NCI-H526 (cell line): ENCODE measurements at regions not wholly inside any gene's neighbourhood (a gene's known extent, or its start where the extent isn't known, plus 50 kb on each side); places are given as distances from the start of the nearest gene placed in this dataset.
"Not testable (repeated sequence)": the region's sequence is repeated elsewhere in the genome, so short reads cannot be mapped to it uniquely, and the experiment has no call there.

Experiments
- DNase-seq, 2 experiments: peaks; one replicate each; lab custom pipeline; 2025; lab: John Stamatoyannopoulos, UW

DNA sequence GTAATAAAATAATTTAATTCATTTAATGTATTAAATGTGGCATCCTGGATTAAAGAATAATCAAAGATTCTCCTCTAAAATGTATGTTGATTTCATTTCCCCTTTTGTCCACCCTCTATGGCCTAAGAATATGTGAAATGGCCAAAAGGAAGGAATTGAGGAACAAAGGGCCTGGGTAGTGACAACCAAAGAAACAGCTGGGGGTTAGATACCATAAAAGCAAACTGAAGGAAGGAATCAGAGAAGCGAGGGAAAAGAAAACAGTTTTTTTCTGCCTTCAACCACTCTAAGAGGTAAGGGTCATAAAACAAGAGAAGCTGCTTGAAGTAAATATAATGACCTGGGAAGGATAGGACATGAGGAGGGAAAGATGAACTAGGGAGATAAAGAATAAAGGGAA lies 139.3 kb downstream of the FAM76B start:
- DNase-seq, result no peak

DNA sequence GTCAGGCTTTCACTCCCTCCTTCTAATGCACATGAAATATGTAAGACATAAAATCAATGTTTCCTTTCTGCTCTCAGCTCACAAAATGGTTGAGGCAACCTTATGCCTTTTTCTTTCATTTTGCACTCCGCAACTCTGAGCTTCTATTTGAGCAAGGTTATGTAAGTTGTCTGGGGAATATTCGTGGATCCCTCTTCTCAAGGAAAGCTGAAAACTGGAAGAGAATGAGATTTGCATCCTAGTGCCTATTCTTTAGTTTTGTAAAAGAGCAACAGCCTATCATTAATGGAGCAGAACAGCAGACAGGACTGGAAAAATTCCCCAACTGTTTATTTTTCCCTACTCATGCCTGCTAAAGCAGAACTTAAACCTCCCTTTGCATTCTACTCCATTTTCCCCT lies 141.7 kb downstream of the FAM76B start:
- no peak for DNase-seq

DNA sequence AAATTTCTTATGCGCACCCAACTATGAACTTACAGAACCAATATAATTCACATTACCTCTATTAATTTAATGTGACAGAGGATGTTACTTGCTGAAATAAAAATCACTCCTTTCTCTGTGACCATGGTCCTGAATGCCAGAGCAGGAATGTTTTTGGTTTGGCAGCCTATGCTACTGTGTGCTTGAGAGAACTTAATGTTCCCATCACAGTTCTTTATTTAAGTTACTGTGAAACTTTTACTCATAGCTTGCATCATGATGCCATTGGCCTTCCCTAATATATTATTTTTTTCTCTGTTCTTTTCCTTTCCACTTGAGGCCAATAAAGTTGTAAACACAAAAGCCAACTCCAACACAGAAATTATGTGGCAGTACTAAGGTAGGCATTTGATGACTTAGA lies 142.2 kb downstream of the FAM76B start:
- DNase-seq, result no peak

DNA sequence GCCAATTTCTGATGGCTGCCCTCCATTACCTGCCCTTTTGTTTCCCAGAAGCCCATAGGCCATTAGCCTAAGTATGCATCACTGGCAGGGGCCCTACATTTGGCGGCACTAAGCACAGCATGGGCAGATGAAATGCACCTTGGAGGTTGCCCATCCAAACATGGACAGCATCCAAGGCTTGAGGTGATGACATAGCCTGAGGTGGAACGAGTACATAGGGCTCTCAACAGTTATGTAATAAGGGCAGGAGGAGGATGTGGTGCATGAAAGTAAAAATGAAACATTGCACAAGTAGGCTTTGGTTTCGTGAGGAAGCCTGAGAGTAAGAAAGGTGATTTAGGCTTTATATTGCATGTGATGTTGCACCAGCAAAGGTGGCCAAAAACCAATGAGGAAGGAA lies 148.1 kb downstream of the FAM76B start:
- no peak for DNase-seq

DNA sequence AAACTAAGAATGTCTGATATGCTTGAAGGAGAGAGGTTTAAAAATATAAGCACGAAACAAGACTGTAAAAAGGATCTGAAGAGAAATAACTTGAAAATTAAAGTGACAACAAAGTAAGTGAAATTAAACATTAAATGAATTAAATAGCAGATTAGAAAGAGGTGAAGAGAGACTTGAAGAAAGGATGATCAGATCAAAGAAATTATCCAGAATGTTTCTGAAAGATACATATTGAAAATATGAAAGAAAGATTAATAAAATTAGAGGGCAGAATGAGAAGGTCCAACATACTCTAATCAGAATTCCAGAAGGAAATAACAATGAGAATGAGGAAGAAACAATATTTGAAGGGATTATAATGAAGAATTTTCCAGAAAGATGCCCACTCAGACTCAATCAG lies 151.1 kb downstream of the FAM76B start:
- DNase-seq, result no peak

DNA sequence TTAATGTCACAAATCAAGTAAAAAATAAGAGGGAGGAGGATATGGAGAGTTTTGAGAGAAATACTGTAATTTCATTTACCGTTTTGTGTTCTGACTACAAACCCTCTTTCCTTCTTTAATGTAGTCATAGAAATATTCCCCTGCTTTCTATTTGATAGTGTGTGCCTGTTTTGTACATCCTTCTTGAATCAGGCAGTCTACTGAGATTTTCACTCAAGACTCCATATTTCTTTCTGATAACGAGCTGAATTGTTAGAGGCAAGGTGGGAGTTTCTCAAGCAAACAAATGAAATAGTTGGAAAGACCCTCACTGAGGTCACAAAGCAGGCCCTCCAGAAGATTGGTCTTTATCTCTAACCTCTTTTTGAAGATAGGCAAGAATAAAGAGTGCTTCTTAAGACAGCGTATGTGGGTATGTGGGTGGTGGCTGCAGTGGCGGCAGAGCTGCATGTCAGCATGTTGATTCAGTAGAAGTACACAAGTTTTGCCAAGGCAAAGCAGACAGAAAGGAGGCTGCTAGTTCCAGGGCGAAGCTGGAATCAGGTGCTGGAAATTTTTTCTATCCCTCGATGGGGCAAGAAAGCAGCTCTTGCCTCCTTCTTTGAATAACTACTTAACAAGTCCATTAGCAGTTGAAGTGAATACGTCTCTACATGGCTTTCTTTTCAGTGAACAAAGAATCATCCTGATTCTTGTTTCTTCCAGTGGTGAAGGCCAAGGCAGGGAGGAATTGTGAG lies 164.2 kb downstream of the FAM76B start:
- no peak for DNase-seq

DNA sequence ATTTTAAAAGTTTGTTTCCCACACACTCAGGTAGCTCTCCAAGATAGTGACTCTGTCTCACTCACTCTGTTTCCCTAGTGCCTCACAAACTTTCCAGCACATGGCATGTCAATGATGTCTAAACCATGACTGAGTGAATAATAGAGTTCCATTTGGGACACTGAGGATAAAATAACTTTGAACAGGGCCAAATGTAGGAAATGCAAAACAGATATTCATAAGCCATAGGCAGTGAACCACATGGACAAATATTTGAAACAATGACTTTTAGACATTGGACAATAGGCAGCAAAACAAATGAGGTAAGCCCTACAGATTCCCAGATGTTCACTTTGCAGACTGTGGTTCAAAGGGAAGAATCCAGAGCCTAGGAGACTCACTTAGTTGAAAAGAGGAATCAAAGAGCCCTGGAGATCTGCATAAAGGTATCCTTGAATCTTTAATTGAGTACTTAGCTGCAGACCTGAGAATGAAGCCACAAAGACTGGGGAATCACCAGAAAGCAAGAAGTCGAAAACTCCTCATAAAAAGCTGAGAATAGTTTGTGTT lies 173.3 kb downstream of the FAM76B start:
- no peak for DNase-seq

DNA sequence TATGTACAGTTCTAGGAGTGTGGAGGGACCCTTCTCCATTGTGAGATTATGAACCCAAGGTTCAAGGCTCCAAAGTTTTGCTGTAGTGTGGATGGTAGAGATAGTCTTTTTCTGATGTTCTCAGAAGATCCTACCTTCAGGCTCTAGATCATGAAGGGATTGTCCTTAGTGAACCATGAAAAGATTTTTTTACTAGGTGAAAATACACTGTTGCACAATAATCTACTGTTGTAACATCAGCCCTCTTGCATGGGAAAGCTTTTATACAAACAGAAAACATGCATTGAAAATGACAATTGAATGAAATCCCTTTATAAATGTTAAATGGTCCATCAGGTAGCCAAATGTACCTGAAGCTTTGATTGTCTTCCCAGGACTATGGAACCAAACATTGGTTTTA lies 177.8 kb downstream of the FAM76B start:
- no peak for DNase-seq

DNA sequence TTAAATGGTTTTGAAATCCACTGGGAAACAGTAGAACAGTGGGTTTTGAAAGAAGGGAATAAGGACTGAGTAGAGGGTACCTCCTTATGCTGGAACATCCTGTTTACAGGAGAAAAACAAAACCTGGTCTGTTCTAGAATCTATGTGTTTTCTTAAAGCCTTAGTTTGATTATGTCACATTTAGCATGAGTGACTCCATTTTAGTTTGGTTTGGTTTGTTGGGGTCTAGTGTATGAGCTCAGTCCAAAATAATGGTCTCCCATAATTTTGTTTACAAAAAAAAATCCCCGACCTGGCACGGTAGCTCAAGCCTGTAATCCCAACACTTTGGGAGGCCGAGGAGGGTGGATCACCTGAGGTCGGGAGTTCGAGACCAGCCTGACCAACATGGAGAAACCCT lies 179.4 kb downstream of the FAM76B start:
- not testable (repeated sequence) for DNase-seq

DNA sequence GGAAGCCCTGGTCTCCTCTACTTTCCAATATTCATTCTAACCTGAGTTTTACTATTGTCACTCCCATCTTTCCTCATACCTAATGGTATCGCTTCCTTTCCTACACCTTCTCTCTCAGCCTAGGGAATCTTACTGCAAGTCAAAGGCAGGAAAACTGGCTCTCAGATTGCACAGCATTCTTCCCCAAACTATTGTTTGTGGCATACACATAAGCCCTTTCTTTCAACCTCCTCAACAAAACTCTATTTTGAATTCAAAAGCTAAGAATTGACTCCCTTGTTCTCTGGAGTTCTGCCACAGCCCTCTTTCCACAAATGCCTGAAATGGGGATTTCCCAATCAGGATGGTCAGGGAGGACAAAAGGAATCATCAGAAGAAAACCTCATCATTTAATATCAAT lies 181.5 kb downstream of the FAM76B start:
- no peak for DNase-seq

DNA sequence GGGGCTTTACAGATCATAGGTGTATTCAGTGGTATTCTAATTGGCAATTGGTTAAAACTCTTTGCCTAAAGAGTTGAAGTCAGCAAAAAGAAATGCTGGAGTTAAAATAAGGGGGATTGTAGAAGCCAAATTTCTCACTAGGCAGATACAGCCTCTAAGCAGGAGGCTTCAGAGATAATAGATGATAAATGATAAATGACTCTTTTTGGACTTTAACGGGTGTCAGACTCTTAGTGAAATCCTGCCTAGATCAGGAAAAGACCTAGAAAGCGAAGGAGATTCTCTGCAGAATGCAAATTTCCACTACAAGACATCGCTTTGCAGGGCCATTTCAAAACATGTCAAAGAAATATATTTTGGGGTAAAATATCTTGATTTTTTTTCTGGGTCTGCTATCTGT lies 182.8 kb downstream of the FAM76B start:
- DNase-seq, result no peak

DNA sequence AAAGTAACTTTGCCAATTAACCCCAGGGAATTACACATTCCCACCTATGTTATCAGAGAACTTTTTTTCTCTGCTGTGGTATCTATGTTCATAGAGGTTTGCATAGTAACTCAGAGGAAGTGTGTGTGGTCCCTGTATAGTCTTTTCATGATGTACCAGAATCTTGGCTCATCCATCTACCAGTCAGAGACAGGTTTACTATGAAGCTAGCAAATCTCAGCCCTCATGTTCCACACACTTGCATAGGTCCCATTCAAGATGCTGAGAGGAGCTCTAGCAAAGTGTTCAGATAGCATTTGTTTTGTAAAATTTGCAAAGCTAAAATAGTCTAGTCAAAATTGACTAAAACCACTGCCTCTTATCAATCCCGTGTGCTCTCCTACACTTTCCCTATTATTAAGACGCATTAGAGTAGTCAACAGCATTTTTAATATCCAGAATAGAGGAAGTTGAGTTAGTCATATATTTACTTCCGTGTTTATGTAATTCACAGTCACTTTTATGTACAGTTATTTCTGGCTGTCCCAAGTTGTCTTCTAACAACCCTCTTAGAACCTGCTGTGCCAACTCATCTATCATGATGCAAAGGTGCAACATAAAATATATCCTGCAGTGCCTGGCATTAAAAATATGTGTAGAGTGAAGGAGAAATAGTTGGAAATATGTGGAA lies 184.2 kb downstream of the FAM76B start:
- no peak for DNase-seq

DNA sequence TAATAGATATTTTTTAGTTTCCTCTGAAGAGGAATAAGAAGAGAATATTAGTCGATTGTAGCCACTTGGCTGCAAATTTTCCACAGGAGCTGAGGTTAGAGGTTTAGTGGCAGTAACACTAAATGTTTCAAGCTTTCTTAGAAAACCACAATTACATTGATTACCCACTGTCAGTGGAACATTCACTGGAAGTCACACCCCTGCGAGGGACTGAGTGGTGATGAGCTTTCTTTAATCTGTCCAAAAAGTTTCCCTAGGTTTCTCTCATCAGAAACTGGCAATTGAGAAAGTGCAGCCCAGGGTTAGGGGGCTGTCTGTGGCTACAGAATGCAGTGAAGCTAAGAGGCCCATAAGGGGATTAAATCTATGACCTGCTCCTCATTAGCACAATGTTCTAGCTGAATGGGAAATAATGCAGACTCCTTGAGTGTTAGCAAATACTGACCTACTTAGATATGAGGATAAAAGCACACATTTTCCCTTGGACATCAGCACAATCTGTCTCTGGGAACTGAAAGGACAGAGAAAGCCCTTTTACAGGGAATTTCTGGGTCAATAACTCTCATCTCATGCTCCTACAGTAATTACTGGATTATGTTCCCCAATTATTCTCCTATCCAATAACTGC lies 189.5 kb downstream of the FAM76B start:
- no peak for DNase-seq

DNA sequence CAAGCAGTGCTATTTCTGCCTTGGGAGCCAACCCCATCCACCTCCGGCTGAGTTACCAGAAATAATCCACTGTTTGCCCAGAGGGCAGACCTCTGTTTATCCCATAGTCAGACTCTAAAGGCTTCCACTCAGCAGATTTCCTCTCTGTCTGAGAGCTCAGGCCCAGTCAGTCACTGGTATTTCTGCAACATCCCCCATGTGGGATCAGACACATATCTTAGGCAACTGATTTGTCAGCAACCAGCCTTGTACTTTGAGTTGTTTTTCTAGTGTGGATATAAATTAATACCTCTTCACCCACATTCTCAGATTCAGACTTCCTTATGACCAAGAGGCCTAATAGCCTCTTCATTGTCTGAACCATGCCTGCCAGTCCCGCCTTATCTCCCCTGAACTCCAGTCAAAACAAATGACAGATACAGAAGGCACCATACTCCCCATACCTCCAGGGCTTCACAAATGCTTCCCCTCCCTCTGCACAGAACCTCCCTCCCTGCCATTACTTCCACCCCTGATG lies 193.6 kb downstream of the FAM76B start:
- no peak for DNase-seq

DNA sequence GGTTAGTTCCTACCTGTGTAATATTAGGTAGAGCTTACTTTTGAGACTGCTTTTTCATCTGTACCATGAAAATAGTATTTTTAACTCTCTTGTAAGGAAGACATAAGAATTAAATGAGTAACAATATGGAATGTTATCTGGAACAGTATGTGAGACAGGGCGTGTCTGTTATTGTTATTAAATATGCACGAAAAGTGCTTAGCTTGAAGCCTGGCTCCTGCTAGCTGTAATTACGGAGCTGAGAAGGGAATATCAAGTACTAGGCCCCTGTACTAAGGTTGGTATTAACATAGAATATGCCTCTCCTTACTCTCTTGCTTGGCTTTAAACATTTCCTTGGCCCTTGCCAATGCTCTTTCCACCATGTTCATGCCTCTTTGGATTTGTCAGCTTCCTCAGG lies 194.0 kb downstream of the FAM76B start:
- DNase-seq, result no peak

DNA sequence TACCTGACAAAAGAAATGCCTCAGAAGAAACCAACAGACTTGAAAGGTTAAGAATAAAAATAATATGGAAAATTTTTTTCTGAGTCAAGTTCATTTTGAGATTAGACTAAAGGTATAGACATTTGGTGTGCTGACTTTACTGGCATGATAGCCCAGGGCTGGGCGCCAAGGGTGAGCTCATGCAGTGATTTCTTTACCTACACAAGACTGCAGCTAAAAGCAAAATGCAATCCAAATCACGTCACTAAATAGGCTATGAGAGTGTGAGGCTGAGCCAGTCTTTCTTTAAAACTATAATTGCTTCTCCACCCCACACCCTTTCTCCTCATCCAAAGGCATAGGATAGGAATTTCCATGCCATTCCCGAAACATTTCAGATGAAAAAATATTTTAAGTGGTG lies 196.5 kb downstream of the FAM76B start:
- no peak for DNase-seq

DNA sequence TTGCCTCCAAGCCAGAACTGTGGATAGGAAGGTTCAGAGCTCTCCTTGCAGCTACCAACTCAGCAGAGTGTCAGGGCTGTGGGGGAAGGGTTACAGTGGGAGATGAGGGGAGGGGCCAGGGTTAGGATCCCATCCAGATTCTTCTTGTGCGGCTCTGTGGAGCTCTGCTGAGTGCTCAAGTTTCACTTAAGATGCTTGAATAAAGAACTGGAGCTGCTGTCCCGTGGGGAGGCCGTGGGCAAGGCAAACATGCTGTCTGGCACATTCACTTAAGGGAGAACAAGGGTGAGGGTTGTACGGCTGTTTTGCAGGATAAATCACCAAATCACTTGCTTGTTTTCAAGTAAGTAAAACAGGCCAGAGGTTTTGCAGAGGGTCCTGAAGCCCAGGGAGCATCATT lies 197.1 kb downstream of the FAM76B start:
- DNase-seq, result no peak

DNA sequence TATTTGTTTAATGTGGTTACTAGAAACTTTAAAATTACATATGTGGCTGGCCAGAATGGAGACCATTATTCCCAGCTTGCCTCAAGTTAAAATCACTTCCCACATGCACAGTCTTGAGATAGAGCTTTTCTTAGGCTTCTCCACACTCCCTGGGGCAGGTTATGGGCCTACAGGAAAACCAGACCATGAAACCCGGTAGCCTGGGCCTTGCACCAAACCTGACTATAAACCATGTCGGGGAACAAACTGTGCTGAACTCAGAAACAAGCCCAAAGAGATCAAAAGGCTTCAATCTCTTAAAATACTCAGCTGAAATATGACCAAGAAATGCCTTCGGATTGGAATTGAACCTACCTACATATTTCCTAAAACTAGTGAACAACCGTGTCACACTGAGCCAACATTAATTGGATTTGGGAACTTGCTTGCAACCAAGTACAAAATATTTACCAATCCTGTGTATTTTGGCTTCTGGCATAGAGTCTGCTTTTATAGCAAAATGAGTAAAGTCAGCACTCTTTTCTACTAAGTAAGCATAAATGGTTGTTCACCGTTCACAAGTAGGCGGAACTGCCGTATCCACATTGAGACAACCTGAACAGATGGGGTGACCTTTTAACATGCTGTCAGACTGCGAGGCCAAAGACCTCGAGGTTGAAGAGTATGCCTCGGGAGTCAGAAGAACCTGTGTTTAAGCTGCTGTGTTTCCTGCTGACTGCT lies 199.5 kb downstream of the FAM76B start:
- DNase-seq, result no peak

DNA sequence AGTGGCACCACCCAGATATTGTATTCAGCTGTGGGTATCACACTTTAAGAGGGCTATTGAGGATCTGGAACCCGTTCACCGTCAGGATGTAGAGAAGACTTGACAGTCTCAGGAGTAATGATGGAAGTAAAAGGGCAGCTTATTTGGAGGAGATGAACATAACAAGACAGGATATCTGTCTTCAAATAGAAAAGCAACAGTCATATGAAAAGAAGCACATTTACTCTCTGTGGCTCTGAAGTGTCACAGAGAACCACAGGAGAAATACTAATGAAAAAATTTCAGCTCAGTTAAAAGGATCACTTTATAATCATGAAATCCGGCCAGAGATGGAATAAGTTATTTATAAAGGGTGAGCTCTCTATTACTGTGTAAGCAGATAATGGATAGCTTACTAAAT lies 200.8 kb downstream of the FAM76B start:
- no peak for DNase-seq

DNA sequence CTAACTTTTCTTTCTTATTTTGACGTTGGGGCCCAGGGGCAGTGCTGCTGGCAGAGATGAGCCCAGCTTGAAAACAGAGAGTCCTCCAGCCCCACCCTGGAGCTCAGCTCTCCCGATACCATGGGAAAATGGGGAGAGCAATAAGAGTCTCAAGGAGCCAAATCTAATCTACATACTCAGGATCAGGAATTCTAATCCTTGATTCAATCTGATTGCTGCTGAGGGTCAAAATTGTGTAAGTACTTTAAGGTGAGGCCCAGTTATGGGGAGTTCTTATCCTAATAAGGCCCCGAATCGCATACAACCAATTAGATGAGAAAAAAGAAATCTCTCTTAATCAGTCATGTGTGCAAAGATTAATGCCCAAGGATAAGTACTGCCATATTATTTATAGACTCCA lies 202.9 kb downstream of the FAM76B start:
- DNase-seq, result no peak

DNA sequence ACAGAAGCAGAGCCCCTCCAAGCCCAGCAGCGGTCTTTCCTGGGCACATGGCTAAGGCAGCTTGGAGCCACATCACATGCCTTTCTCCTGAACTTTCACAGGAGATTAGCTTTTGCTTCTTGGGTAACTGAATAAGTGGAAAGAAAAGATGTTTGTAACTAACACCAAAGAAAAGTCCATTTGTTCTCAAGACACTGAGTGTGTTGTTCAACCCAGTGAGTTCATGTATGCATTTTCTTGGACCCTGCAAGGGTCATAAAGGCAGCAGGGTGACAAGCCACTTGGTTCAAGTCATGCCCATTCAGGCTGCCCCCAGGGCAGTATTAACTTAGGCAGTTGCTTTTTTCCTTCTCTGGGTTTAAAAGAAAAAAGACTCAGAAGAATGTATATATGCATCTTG lies 203.4 kb downstream of the FAM76B start:
- no peak for DNase-seq

DNA sequence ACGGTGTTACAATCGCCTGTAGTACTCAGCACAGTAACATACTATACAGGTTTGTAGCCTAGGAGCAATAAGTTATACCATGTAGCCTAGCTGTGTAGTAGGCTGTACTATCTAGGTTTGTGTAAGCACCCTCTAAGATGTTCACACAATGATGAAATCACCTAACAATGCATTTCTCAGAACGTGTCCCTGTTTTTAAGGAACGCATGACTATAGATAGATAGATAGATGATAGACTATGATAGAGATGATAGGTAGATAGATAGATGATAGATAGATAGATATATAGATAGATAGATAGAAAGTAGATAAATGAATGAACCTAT lies 203.9 kb downstream of the FAM76B start:
- no peak for DNase-seq
